ENCODE measurements at regions not wholly inside any gene's neighbourhood (a gene's known extent, or its start where the extent isn't known, plus 50 kb on each side); places are given as distances from the start of the nearest gene placed in this dataset.

DNA sequence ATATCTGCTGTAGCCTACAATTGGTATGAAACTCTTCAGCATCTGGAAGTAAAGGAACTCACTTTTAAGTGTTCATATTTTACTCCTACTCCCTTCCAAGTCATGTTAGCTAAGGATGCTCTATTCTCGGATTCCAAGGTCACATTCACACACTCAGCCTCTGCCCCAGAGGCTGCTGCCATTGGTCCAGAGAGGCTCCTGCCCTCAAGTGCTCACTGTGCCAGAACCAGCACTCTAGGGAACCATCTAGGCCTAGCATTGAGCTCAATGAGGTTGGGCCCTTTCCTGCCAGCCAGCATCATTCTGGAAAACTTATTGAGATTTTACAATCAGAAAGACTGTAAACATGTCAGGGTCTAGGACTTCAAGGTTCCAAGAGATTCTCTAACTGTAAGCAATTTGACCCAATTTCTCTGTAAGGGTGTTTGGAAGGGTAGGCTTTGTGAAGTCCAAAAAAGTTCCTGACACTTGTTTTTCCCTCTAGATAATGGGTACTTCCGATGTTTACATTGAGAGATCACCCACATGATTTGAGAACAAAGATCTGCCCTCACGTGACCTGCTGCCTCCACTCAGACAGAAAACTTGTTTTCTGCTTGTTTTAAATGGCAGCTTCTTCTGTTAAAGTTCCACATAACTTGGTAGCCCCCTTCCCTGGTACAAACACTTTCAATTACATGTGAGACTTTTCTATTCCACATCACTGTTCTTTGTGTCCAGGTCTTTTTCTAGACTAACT is 94.9 kb downstream of the MAB21L3 start:
- TF ChIP-seq, protein P1, sequence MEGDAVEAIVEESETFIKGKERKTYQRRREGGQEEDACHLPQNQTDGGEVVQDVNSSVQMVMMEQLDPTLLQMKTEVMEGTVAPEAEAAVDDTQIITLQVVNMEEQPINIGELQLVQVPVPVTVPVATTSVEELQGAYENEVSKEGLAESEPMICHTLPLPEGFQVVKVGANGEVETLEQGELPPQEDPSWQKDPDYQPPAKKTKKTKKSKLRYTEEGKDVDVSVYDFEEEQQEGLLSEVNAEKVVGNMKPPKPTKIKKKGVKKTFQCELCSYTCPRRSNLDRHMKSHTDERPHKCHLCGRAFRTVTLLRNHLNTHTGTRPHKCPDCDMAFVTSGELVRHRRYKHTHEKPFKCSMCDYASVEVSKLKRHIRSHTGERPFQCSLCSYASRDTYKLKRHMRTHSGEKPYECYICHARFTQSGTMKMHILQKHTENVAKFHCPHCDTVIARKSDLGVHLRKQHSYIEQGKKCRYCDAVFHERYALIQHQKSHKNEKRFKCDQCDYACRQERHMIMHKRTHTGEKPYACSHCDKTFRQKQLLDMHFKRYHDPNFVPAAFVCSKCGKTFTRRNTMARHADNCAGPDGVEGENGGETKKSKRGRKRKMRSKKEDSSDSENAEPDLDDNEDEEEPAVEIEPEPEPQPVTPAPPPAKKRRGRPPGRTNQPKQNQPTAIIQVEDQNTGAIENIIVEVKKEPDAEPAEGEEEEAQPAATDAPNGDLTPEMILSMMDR (IDR thresholded peaks at IDR 0.05), result no peak
- no peak for TF ChIP-seq POLR2AphosphoS5 (IDR thresholded peaks at IDR 0.05)
- TF ChIP-seq EP300 (IDR thresholded peaks at IDR 0.05), result no peak
- no peak for TF ChIP-seq POLR2A (IDR thresholded peaks at IDR 0.05; ENCODE audit: low read depth)
